ENCODE measurements at regions not wholly inside any gene's neighbourhood (a gene's known extent, or its start where the extent isn't known, plus 50 kb on each side); places are given as distances from the start of the nearest gene placed in this dataset.
"Not testable (repeated sequence)": the region's sequence is repeated elsewhere in the genome, so short reads cannot be mapped to it uniquely, and the experiment has no call there.

DNA sequence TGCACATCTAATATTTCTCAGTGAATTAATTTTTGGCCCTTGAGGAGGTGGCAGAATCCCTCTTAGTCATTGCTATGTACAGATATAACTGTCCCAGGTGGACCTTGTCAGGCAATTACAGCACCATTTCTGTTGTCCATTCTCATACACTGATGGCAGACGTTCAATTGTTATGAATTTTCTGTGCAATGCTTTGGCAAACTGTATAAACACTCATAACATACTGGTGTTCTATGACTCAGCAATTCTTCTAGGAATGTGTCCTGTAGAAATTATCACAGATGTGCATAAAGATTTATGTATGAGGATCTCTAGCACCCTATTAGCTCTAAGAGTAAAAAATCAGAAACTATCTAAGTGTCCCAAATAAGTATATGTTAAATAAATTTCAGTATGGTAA lies 80.8 kb downstream of the DNAJB9 start:
- TF ChIP-seq EZH2 (IDR thresholded peaks at IDR 0.05; ENCODE audit: low read length, unreplicated experiment) (no peak), EZH2phosphoT487 (IDR thresholded peaks at IDR 0.05; ENCODE audit: borderline replicate concordance, low read length) (no peak)
- TF ChIP-seq, protein P1, sequence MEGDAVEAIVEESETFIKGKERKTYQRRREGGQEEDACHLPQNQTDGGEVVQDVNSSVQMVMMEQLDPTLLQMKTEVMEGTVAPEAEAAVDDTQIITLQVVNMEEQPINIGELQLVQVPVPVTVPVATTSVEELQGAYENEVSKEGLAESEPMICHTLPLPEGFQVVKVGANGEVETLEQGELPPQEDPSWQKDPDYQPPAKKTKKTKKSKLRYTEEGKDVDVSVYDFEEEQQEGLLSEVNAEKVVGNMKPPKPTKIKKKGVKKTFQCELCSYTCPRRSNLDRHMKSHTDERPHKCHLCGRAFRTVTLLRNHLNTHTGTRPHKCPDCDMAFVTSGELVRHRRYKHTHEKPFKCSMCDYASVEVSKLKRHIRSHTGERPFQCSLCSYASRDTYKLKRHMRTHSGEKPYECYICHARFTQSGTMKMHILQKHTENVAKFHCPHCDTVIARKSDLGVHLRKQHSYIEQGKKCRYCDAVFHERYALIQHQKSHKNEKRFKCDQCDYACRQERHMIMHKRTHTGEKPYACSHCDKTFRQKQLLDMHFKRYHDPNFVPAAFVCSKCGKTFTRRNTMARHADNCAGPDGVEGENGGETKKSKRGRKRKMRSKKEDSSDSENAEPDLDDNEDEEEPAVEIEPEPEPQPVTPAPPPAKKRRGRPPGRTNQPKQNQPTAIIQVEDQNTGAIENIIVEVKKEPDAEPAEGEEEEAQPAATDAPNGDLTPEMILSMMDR (conservative IDR thresholded peaks at IDR 0.05; ENCODE audit: low read depth, low read length): no peak
- H3K27me3 ChIP-seq (ENCODE audit: low read length): no peaks in the 10 kb centered on the region; the same call in 1 of the 2 replicates
- H3F3A ChIP-seq (ENCODE audit: low read length, unreplicated experiment): no peaks in the 10 kb centered on the region
- peaks cover 5% of the 10 kb centered on the region for H3K4me1 ChIP-seq (ENCODE audit: insufficient read depth, low read length)
- H3K9me3 ChIP-seq (ENCODE audit: low read length): no peaks in the 10 kb centered on the region
- H3K9me2 ChIP-seq (replicated peaks; ENCODE audit: low read length): no peaks in the 10 kb centered on the region
- no peaks in the 10 kb centered on the region for H3K36me3 ChIP-seq (ENCODE audit: low read depth, low read length)
- H3K4me3 ChIP-seq (ENCODE audit: low read length): no peak overlapping the region
- ATAC-seq: peak; percentile 49
- no peaks in the 10 kb centered on the region for H4K20me1 ChIP-seq (ENCODE audit: low read length)
- no peaks in the 10 kb centered on the region for H3K79me2 ChIP-seq (ENCODE audit: low read length)
- H3K27ac ChIP-seq (ENCODE audit: low read length): no peak overlapping the region
- ChIA-PET POLR2A (ENCODE audit: unreplicated experiment) (no interaction called here), CTCF (no interaction called here)
- no peak overlapping the region for H3K9ac ChIP-seq (ENCODE audit: low read length)
- no peak overlapping the region for H3K4me2 ChIP-seq (ENCODE audit: low read length)
- peak; percentile 22 for DNase-seq
- H2AFZ ChIP-seq (ENCODE audit: low read length): no peak overlapping the region
- intact Hi-C loops (cut with micrococcal nuclease): no loop called here
- BruUV-seq (replicated peaks): no TSS peak

DNA sequence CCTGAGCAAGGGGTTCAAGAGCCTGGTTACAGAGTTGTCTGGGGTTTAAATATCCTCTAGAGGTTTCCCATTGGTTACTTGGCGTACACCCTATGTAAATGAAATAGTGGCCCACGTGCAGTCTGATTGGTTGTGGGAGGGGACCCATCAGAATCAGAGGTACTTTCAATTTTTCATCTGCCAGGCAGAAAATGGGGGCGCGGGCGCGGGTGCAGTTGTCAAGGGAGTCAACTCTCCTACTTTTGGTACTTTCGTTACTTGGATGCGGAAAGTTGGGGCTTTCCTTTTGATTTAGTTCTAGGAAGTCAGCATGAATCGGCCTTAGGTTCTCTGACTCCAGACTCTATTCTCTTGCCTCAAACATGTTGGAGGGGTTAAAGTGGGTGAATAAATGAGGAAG lies 83.2 kb downstream of the DNAJB9 start:
- H3K9me2 ChIP-seq (replicated peaks; ENCODE audit: low read length): no peaks in the 10 kb centered on the region
- CTCF ChIA-PET: no interaction called here
- no peaks in the 10 kb centered on the region for H3K9me3 ChIP-seq (ENCODE audit: low read length)
- H3K79me2 ChIP-seq (ENCODE audit: low read length): no peaks in the 10 kb centered on the region
- no peak overlapping the region for H3K27ac ChIP-seq (ENCODE audit: low read length)
- TF ChIP-seq EZH2phosphoT487 (IDR thresholded peaks at IDR 0.05; ENCODE audit: borderline replicate concordance, low read length) (no peak), EZH2 (IDR thresholded peaks at IDR 0.05; ENCODE audit: low read length, unreplicated experiment) (no peak)
- TF ChIP-seq, protein P1 (conservative IDR thresholded peaks at IDR 0.05; ENCODE audit: low read depth, low read length): no peak
- peaks cover 5% of the 10 kb centered on the region for H3K4me1 ChIP-seq (ENCODE audit: insufficient read depth, low read length)
- no TSS peak for BruUV-seq (replicated peaks)
- no peak overlapping the region for H3K4me3 ChIP-seq (ENCODE audit: low read length)
- no peak overlapping the region for H3K9ac ChIP-seq (ENCODE audit: low read length)
- H3K27me3 ChIP-seq (ENCODE audit: low read length): peaks cover 2% of the 10 kb centered on the region
- H3K4me2 ChIP-seq (ENCODE audit: low read length): no peak overlapping the region
- POLR2A ChIA-PET (ENCODE audit: unreplicated experiment): no interaction called here
- no peaks in the 10 kb centered on the region for H3K36me3 ChIP-seq (ENCODE audit: low read depth, low read length)
- no peaks in the 10 kb centered on the region for H3F3A ChIP-seq (ENCODE audit: low read length, unreplicated experiment)
- intact Hi-C loops (cut with micrococcal nuclease): no loop called here
- ATAC-seq (no peak), DNase-seq (no peak)
- H2AFZ ChIP-seq (ENCODE audit: low read length): no peak overlapping the region
- H4K20me1 ChIP-seq (ENCODE audit: low read length): no peaks in the 10 kb centered on the region

DNA sequence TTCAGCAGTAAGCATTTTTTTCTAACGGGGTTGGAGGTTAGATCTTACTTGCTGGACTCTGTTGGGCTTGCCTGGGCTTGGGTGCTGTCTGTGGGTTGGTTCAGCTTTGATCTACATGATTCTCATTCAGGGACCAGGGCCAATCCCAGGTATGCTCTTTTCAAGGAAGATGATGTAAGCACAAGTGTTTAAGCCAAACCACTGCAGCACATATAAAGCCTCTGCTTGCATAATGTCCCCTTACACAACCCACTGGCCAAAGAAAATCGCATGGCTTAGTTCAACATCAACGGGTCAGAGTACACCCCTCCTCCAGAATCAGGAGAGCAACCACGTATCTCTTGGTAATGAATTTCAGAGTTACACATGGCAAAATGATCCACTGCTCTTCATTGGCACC lies 83.9 kb downstream of the DNAJB9 start:
- Histone ChIP-seq H3K27ac (ENCODE audit: low read length) (no peak overlapping the region), H3K4me3 (ENCODE audit: low read length) (no peak overlapping the region), H3K9me3 (ENCODE audit: low read length) (no peaks in the 10 kb centered on the region), H3K9ac (ENCODE audit: low read length) (no peak overlapping the region), H3K27me3 (ENCODE audit: low read length) (peaks cover 4% of the 10 kb centered on the region), H3K9me2 (replicated peaks; ENCODE audit: low read length) (no peaks in the 10 kb centered on the region), H3F3A (ENCODE audit: low read length, unreplicated experiment) (no peaks in the 10 kb centered on the region), H3K36me3 (ENCODE audit: low read depth, low read length) (no peaks in the 10 kb centered on the region), H2AFZ (ENCODE audit: low read length) (no peak overlapping the region), H3K79me2 (ENCODE audit: low read length) (no peaks in the 10 kb centered on the region), H3K4me1 (ENCODE audit: insufficient read depth, low read length) (peaks cover 5% of the 10 kb centered on the region), H4K20me1 (ENCODE audit: low read length) (no peaks in the 10 kb centered on the region), H3K4me2 (ENCODE audit: low read length) (no peak overlapping the region)
- DNase-seq (no peak), ATAC-seq (no peak)
- intact Hi-C loops (cut with micrococcal nuclease): no loop called here
- BruUV-seq (replicated peaks): no TSS peak
- TF ChIP-seq, protein P1 (conservative IDR thresholded peaks at IDR 0.05; ENCODE audit: low read depth, low read length): no peak
- no peak for TF ChIP-seq EZH2phosphoT487 (IDR thresholded peaks at IDR 0.05; ENCODE audit: borderline replicate concordance, low read length)
- no peak for TF ChIP-seq EZH2 (IDR thresholded peaks at IDR 0.05; ENCODE audit: low read length, unreplicated experiment)
- ChIA-PET POLR2A (ENCODE audit: unreplicated experiment) (no interaction called here), CTCF (no interaction called here)

DNA sequence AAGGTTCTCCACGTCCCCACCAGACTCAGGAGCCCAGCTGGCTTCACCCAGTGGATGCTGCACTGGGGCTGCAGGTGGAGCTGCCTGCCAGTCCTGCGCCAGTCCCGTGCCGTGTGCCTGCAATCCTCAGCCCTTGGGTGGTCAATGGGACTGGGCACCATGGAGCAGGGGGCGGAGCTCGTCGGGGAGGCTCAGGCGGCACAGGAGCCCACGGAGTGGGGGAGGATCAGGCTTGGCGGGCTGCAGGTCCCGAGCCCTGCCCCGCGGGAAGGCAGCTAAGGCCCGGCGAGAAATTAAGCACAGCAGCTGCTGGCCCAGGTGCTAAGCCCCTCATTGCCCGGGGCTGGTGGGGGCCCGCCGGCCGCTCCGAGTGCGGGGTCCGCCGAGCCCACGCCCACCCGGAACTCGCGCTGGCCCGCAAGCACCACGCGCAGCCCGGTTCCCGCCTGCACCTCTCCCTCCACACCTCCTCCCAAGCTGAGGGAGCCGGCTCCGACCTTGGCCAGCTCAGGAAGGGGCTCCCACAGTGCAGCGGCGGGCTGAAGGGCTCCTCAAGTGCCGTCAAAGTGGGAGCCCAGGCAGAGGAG lies 87.6 kb downstream of the DNAJB9 start:
- H4K20me1 ChIP-seq (ENCODE audit: low read length); H3K27ac ChIP-seq (ENCODE audit: low read length); H3K27me3 ChIP-seq (ENCODE audit: low read length); H3K79me2 ChIP-seq (ENCODE audit: low read length); CTCF ChIA-PET; H3K9ac ChIP-seq (ENCODE audit: low read length); DNase-seq; H3F3A ChIP-seq (ENCODE audit: low read length, unreplicated experiment); BruUV-seq (replicated peaks); H2AFZ ChIP-seq (ENCODE audit: low read length); POLR2A ChIA-PET (ENCODE audit: unreplicated experiment); intact Hi-C loops (cut with micrococcal nuclease); H3K9me2 ChIP-seq (replicated peaks; ENCODE audit: low read length); H3K4me3 ChIP-seq (ENCODE audit: low read length); H3K4me2 ChIP-seq (ENCODE audit: low read length); H3K36me3 ChIP-seq (ENCODE audit: low read depth, low read length); H3K9me3 ChIP-seq (ENCODE audit: low read length); H3K4me1 ChIP-seq (ENCODE audit: insufficient read depth, low read length); ATAC-seq: not testable (repeated sequence)

Data from PC-3 (cell line).